NCI-H146 treated with DMSO at 0.1 percent for 48 hours (cell line): ENCODE measurements at regions not wholly inside any gene's neighbourhood (a gene's known extent, or its start where the extent isn't known, plus 50 kb on each side); places are given as distances from the start of the nearest gene placed in this dataset.
"Not testable (repeated sequence)": the region's sequence is repeated elsewhere in the genome, so short reads cannot be mapped to it uniquely, and the experiment has no call there.

ENCODE experiments used
- DNase-seq: peaks from one replicate; lab custom pipeline; 2025; ENCODE audit not compliant: unreplicated experiment; lab: John Stamatoyannopoulos, UW

- no peak for DNase-seq
Observed at GRCh38 chr4:164540987-164541386, 212.9 kb upstream of the SMIM31 start.

DNA sequence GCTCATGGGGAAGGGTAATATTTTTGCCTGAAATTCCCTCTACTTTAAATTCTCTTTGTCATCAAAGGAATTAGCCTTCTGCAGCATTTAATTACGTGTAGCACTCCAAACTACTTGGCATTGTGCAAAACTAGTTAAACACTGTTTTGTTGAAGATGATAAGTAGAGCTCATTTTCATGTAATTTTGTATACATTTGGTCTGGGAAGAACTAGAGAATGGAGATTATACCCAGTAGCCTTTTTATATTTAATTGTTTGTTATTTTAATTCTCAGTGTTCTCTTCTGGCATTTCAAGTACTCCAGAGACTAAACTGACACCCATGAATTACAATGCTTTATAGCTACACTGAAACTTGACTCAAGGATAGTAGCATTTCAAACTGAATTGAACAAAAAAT, 211.5 kb upstream of the SMIM31 start:
- no peak for DNase-seq

DNA sequence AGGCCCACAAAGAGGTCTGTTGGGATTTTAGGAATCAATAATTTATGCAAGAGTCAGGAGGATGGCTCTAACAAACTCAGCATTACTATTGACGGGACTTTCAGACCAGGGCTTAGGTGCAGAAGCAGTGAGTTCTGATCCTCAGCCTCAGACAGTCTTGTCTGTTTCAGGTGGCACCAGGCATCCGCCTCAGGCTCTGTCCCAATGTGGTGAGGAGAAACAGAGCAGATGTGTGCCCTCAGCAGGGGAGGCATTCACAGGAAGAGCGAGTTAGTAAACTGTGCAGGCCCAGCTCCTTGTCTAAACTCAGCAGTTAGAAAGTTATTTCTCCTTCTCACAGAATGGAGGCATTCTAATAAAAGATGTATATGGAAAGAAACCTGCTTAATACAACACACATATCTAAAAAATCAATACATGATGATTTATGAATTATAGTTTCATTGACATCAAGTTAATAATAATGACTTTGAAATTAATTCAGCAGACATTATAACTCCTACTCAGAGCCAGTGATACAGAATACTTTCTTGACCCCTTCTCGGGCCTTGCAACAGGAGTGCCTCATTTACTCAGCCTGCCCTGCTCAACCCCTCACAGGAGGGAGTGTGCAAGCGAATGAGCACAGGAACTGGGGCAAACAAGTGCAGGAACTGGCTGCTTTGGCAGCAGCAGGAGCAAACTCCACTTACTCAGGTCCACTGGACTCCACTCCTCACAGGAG, 202.8 kb upstream of the SMIM31 start:
- no peak for DNase-seq

- DNase-seq = no peak
Observed at GRCh38 chr4:164551713-164552040, 202.3 kb upstream of the SMIM31 start.

GRCh38 chr4:164571593-164572390, 182.1 kb upstream of the SMIM31 start:
- no peak for DNase-seq

DNA sequence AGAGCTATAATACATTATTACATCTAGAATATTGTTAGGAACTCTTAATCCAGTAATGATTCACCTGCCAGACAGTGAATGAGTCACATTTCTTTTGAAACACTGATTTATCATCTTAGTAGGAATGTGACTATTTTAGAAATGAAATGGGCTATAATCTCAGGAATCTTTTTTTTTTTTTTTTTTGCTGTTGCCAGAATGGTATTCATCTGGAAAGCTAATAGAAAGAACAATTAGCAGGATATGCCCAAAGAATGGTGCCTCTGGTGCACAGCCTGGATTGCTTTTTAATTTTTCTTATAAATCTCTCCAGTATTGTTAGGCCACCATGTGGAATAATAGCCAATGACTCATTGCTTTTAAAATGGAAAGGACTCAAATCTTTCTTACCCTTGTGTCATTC, 181.1 kb upstream of the SMIM31 start:
- DNase-seq = no peak

DNA sequence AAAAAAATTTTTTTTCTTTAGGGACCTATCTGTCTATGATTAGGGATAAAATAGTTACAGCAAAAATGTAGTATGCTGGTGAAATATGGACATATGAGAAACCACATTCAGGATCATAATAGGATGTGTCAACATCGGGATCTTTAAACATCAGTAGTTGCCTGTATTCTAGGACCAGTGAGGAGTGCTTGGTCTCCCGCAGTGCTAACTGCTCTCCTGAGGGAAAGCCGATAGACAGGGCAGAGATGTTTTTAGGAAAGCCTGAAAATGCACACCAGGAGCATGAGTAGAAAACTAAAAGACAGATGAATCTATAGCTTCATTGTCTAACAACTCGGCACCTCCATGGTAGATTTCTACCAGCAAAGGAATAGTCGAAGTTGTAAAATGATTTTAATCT, 178.1 kb upstream of the SMIM31 start:
- no peak for DNase-seq

GRCh38 chr4:164579270-164579942, 174.5 kb upstream of the SMIM31 start:
- DNase-seq = no peak

DNA sequence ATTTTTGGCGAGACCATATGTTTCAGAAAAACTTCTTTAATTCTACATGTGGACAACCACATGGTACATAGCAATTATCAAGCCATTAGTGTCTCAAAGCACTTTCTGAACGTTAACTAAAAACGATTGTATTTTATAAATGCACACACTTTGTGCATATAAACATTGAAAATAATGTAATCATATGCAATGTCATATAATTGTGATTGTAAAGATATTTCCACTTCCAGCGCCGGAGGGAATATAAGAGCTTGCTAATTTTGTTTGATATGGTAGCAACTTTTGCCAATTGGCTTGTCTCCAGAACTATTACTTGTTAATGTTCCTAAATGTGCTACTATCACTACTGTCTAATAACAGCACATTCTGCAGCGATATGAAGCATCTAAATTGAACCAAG, 162.3 kb upstream of the SMIM31 start:
- no peak for DNase-seq

- DNase-seq = no peak
Observed at GRCh38 chr4:164595751-164596150, 158.2 kb upstream of the SMIM31 start.

DNA sequence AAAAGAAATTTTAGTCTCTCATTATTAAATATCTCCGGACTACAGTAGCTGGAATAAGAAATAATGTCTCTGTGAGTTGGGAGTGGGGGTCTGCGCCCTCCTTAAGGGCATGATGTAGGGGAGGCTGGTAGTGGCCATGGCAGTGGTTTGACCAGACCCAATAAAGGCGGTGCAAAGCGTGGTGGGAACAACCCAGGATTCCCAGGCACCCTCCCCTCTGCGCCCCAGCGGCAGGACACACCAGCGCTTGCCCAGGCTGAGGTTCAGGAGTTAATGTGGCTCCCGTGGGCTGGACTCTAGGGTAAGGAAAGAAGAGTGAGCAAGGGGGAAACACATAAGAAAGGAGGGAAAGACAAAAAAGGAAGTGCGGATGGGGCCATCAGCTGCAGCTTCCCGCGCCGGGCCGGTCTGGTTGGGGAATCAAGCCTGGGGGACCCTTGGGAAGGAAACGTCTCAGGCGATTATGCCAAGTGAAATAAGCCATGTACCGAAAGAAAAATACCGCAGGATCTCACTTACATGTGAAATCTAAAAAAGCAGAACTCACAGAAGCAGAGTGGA, 157.5 kb upstream of the SMIM31 start:
- no peak for DNase-seq

GRCh38 chr4:164596927-164597326, 157.0 kb upstream of the SMIM31 start:
- no peak for DNase-seq

GRCh38 chr4:164601653-164602052, 152.3 kb upstream of the SMIM31 start:
- no peak for DNase-seq

DNA sequence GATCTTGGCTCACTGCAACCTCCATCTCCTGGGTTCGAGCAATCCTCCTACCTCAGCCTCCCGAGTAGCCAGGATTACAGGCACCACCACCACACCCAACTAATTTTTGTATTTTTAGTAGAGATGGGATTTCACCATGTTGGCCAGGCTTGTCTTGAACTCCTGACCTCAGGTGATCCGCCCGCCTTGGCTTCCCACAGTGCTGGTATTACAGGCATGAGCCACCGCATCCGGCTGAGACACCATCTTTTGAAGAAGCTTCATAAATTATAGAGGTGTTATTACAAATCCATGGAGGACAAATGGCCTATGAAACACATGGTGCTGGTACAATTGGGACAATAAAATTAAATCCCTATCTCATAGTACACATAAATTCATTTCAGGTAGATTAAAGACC, 148.1 kb upstream of the SMIM31 start:
- DNase-seq = not testable (repeated sequence)

GRCh38 chr4:164606478-164606877, 147.5 kb upstream of the SMIM31 start:
- no peak for DNase-seq

GRCh38 chr4:164613256-164613655, 140.7 kb upstream of the SMIM31 start:
- DNase-seq = no peak

- no peak for DNase-seq
Observed at GRCh38 chr4:164613792-164614191, 140.1 kb upstream of the SMIM31 start.

DNA sequence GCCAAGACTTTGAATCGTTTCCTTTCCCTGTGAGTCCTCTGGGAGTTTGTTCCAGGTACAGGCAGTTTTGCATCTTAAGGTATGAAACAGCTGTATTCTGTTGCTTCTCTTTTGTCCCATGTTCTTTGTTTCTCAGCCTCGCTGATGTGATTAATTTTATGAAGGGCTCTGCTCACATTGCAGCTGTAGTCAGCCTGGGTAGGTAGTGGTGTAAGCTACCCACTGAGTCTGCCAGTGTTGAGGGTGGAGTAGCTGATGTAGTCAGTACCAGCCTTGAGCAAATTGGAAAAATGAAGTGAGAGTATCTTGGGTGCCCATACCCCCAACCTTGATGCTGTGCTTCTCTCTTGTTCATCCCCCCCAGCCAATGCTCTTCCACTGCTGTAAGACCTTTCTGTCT, 139.6 kb upstream of the SMIM31 start:
- DNase-seq = no peak

- DNase-seq = no peak
Observed at GRCh38 chr4:164614999-164615398, 138.9 kb upstream of the SMIM31 start.

DNA sequence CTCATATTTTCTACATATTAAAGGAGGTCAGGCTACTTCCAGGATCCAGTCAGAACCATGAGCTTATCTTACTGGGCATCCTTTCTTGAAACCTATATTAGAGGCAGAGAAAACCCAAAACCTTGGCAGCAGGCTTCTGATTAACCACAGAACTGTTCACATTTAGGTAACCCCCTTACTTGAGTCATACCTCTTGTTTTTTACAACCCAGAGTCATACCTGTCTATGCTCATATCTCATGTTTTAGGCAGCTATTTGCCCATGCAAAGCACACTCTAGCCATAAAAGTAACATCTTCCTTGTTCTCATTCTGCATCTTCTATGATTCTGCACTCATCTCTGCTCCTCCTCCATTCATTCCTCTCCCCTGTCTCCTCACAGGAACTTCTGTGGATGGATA, 138.0 kb upstream of the SMIM31 start:
- DNase-seq = no peak

- DNase-seq = no peak
Observed at GRCh38 chr4:164616961-164617360, 137.0 kb upstream of the SMIM31 start.

- DNase-seq = no peak
Observed at GRCh38 chr4:164617426-164617825, 136.5 kb upstream of the SMIM31 start.
